K562 (cell line): ENCODE measurements at regions not wholly inside any gene's neighbourhood (a gene's known extent, or its start where the extent isn't known, plus 50 kb on each side); places are given as distances from the start of the nearest gene placed in this dataset.

ENCODE experiments used
- ATAC-seq: fragments of 200-7000 bp; cut with Tn5 transposase; 3 replicates; pipeline ENCODE4 v1.9.1; 2020; ENCODE audit warnings: moderate library complexity
- BruUV-seq: library from RNA; stranded (reverse); fragments of 400-500 nt; replicated peaks from 2 replicates; lab custom pipeline; 2021; lab: Mats Ljungman, UMichigan
- CTCF ChIA-PET: fragments of 300-600 bp; formaldehyde crosslinking; extraction: SDS; loops from one replicate; lab custom pipeline; 2021; ENCODE audit warnings: low intra/inter-chr PET ratio; lab: Yijun Ruan, JAX
- POLR2A ChIA-PET: fragments of 300-600, 350-650 bp; sonication (Branson Sonifier 250); formaldehyde crosslinking; extraction: SDS; loops from one replicate; lab custom pipeline; 2021; ENCODE audit warnings: antibody characterized with exemption, inconsistent platforms; lab: Yijun Ruan, JAX
- DNase-seq, 4 experiments: peaks; one replicate each; pipeline versions ENCODE4 v3.0.0 to v3.0.0-alpha.2; 2011 to 2018; ENCODE audit warnings: low spot score in 3 of 4, mixed read lengths in 3 of 4; ENCODE audit errors: extremely low read depth in 1 of 4
- FAIRE-seq: peaks from 2 replicates; lab custom pipeline; 2011; peaks lifted over from hg19 to GRCh38; lab: Jason Lieb, UNC
- H2AFZ ChIP-seq: 2 replicates; pipeline ENCODE4 v1.6.0; 2011; ENCODE audit warnings: low read depth, low read length, control low read depth, inconsistent platforms
- H3K27ac ChIP-seq: fragments of 200-600 bp; 3 replicates; pipeline ENCODE4 v1.8.0; 2011; ENCODE audit warnings: low read depth, mild to moderate bottlenecking, control low read depth, inconsistent platforms, low read length, moderate library complexity, mixed read lengths; ENCODE audit errors: extremely low read depth
- H3K27me3 ChIP-seq, 2 experiments: fragments of 300-600 bp in 1 of 2; 2 replicates in 1 of 2; 3 replicates in 1 of 2; pipeline versions ENCODE4 v1.6.0 to v1.8.0; 2011; ENCODE audit warnings: inconsistent platforms in 2 of 2, low read length in 2 of 2, mild to moderate bottlenecking in 1 of 2, mixed read lengths in 1 of 2, moderate library complexity in 1 of 2; ENCODE audit not compliant: control insufficient read depth in 2 of 2, insufficient read depth in 2 of 2
- H3K36me3 ChIP-seq: fragments of 300-600 bp; 3 replicates; pipeline ENCODE4 v1.8.0; 2011; ENCODE audit warnings: mild to moderate bottlenecking, low read length, inconsistent platforms; ENCODE audit not compliant: control insufficient read depth, insufficient read depth
- H3K4me1 ChIP-seq, 2 experiments: fragments of 200-600 bp in 1 of 2; replicated peaks in 1 of 2; 2 replicates in 1 of 2; 3 replicates in 1 of 2; pipeline versions ENCODE4 v1.5.1 to v1.8.0; 2011; ENCODE audit warnings: inconsistent platforms in 2 of 2, low read length in 2 of 2, mild to moderate bottlenecking in 1 of 2, mixed read lengths in 1 of 2, moderate library complexity in 1 of 2; ENCODE audit not compliant: control insufficient read depth in 2 of 2, insufficient read depth in 2 of 2
- H3K4me2 ChIP-seq: 2 replicates; pipeline ENCODE4 v1.6.1; 2011; ENCODE audit warnings: low read length, control low read depth, inconsistent platforms, mixed read lengths; ENCODE audit not compliant: insufficient read depth
- H3K4me3 ChIP-seq: fragments of 200-600 bp; sonication (generic), shearing (Covaris generic); 2 replicates; pipeline ENCODE4 v1.5.1; 2016; ENCODE audit warnings: control low read depth, inconsistent platforms
- H3K79me2 ChIP-seq: fragments of 200-600 bp; 3 replicates; pipeline ENCODE4 v1.8.0; 2011; ENCODE audit warnings: low read length, inconsistent platforms; ENCODE audit not compliant: control insufficient read depth, insufficient read depth
- H3K9ac ChIP-seq, 2 experiments: 2 replicates each; pipeline versions ENCODE4 v1.6.0 to v1.6.1; 2011; ENCODE audit warnings: low read depth in 2 of 2, low read length in 2 of 2, control low read depth in 1 of 2, inconsistent platforms in 1 of 2, mild to moderate bottlenecking in 1 of 2, mixed read lengths in 1 of 2; ENCODE audit not compliant: insufficient read depth in 1 of 2
- H3K9me1 ChIP-seq: one replicate; pipeline ENCODE4 v1.6.0; 2011; ENCODE audit warnings: inconsistent platforms, mild to moderate bottlenecking, low read length, moderate library complexity; ENCODE audit not compliant: control insufficient read depth, insufficient read depth
- H3K9me3 ChIP-seq: replicated peaks from 2 replicates; pipeline ENCODE4 v1.5.1; 2011; ENCODE audit warnings: low read depth, low read length, inconsistent platforms; ENCODE audit not compliant: control insufficient read depth, insufficient read depth
- H4K20me1 ChIP-seq: replicated peaks from 2 replicates; pipeline ENCODE4 v1.6.1; 2011; ENCODE audit warnings: low read length, inconsistent platforms, mixed read lengths; ENCODE audit not compliant: control insufficient read depth, insufficient read depth
- AFF1 ChIP-seq, 2 experiments: fragments of 450-650 bp; IDR thresholded peaks; 2 replicates each; pipeline ENCODE4 v1.6.1; 2018; ENCODE audit warnings: mild to moderate bottlenecking in 2 of 2, low read depth in 1 of 2; ENCODE audit not compliant: partially characterized antibody in 2 of 2
- CBX2 ChIP-seq: fragments of 200-600 bp; sonication (generic); IDR thresholded peaks from one replicate; pipeline ENCODE4 v1.6.1; 2012; ENCODE audit warnings: mild to moderate bottlenecking, low read length, inconsistent platforms; ENCODE audit not compliant: insufficient read depth, poor library complexity, severe bottlenecking
- GATA2 ChIP-seq: sonication (generic); formaldehyde crosslinking; IDR thresholded peaks from 2 replicates; pipeline ENCODE4 v1.4.0; 2020; ENCODE audit warnings: mild to moderate bottlenecking, missing genetic modification reagents
- MAFG ChIP-seq: fragments of 450-650 bp; conservative IDR thresholded peaks from 2 replicates; pipeline ENCODE4 v1.6.1; 2016; ENCODE audit warnings: missing genetic modification characterization, missing compliant biosample characterization
- MXD1 ChIP-seq: fragments of 250-450 bp; sonication (Bioruptor Pico); IDR thresholded peaks from 2 replicates; pipeline ENCODE4 v1.8.0; 2021; ENCODE audit warnings: borderline replicate concordance, mild to moderate bottlenecking, moderate library complexity; ENCODE audit not compliant: poor library complexity, severe bottlenecking
- NCOA2 ChIP-seq, 2 experiments: fragments of 450-650 bp; IDR thresholded peaks; 2 replicates each; pipeline ENCODE4 v1.6.1; 2018; ENCODE audit warnings: mild to moderate bottlenecking in 2 of 2, moderate library complexity in 1 of 2; ENCODE audit not compliant: partially characterized antibody in 2 of 2
- NFIC ChIP-seq: fragments of 450-650 bp; IDR thresholded peaks from 2 replicates; pipeline ENCODE4 v1.6.1; 2017; ENCODE audit warnings: mild to moderate bottlenecking, inconsistent platforms
- ZEB2 ChIP-seq: fragments of 450-650 bp; IDR thresholded peaks from 2 replicates; pipeline ENCODE4 v1.6.1; 2016
- WGBS: fragments of 100-300 bp; shearing (Covaris generic); methylation state at CpG from one replicate; pipeline ENCODE4 v1.1.6; 2016; ENCODE audit warnings: low coverage, mixed read lengths; ENCODE audit not compliant: insufficient coverage; ENCODE audit errors: missing lambda C conversion rate; 5-methylcytosine and 5-hydroxymethylcytosine counted together
- in situ Hi-C: fragments of 300-500 bp; cut with MboI; formaldehyde crosslinking; loops from 4 replicates; pipeline ENCODE4 v1.15.0; 2018; ENCODE audit warnings: inconsistent platforms, mixed read lengths
- intact Hi-C: fragments of 100-400 bp; cut with micrococcal nuclease; formaldehyde crosslinking; loops from 2 replicates; pipeline ENCODE4 v1.14.2; 2022
- TF ChIP-seq, protein P1 (sequence below): fragments of 450-650 bp; formaldehyde crosslinking; IDR thresholded peaks from 2 replicates; pipeline ENCODE4 v1.4.0; 2020; ENCODE audit warnings: mild to moderate bottlenecking, moderate library complexity

DNA sequence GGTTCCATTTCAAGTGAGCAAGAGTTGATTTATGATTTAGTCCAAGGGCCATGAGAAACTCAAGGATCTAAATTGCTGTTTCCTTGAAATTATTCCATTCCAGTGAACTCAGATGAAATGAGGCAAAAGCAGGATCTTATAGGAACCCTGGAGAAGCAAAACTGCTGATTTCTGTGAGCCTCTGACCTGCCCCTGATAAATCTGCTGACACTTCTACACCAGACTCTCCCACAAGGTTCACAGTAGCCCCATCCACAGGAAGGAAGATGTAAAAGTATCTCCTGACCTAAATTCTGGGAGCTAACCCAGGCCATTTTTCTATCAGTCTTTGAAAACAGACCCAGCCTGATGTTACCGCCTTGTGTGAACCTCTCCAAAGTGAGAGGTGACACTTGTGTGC lies 987.6 kb upstream of the AUTS2 start:
- ATAC-seq (no peak), DNase-seq (no peak), FAIRE-seq (no peak)
- WGBS: 0% methylated on average over 1 of the region's 1 CpG
- Histone ChIP-seq H2AFZ (no peak overlapping the region), H3K9me1 (no peaks in the 10 kb centered on the region), H3K4me3 (no peak overlapping the region), H3K27me3 (no peaks in the 10 kb centered on the region), H3K79me2 (no peaks in the 10 kb centered on the region), H3K27ac (no peak overlapping the region), H3K4me2 (no peak overlapping the region), H4K20me1 (no peaks in the 10 kb centered on the region), H3K9ac (no peak overlapping the region), H3K36me3 (no peaks in the 10 kb centered on the region), H3K4me1 (no peaks in the 10 kb centered on the region), H3K9me3 (0 out of 2 replicates have a peak, but pooled peaks cover 3% of the 10 kb centered on the region)
- intact Hi-C loops (no loop called here), in situ Hi-C loops (no loop called here)
- CTCF ChIA-PET: no interaction called here
- BruUV-seq: no TSS peak
- POLR2A ChIA-PET: no interaction called here
- no peak for TF ChIP-seq ZEB2
- no peak for TF ChIP-seq CBX2
- TF ChIP-seq NCOA2 (IDR thresholded peaks at IDR 0.05; ENCODE audit: partially characterized antibody in 2 of 2): no peak
- TF ChIP-seq AFF1 (IDR thresholded peaks at IDR 0.05; ENCODE audit: low read depth in 1 of 2, partially characterized antibody in 2 of 2): no peak
- TF ChIP-seq, protein P1, sequence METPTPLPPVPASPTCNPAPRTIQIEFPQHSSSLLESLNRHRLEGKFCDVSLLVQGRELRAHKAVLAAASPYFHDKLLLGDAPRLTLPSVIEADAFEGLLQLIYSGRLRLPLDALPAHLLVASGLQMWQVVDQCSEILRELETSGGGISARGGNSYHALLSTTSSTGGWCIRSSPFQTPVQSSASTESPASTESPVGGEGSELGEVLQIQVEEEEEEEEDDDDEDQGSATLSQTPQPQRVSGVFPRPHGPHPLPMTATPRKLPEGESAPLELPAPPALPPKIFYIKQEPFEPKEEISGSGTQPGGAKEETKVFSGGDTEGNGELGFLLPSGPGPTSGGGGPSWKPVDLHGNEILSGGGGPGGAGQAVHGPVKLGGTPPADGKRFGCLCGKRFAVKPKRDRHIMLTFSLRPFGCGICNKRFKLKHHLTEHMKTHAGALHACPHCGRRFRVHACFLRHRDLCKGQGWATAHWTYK (CRISPR knock-in tag): no peak
- no peak for TF ChIP-seq GATA2 (CRISPR knock-in tag)
- no peak for TF ChIP-seq MXD1 (CRISPR knock-in tag)
- TF ChIP-seq MAFG (tag): no peak
- no peak for TF ChIP-seq NFIC
